ENCODE measurements at regions not wholly inside any gene's neighbourhood (a gene's known extent, or its start where the extent isn't known, plus 50 kb on each side); places are given as distances from the start of the nearest gene placed in this dataset.
"Not testable (repeated sequence)": the region's sequence is repeated elsewhere in the genome, so short reads cannot be mapped to it uniquely, and the experiment has no call there.

DNA sequence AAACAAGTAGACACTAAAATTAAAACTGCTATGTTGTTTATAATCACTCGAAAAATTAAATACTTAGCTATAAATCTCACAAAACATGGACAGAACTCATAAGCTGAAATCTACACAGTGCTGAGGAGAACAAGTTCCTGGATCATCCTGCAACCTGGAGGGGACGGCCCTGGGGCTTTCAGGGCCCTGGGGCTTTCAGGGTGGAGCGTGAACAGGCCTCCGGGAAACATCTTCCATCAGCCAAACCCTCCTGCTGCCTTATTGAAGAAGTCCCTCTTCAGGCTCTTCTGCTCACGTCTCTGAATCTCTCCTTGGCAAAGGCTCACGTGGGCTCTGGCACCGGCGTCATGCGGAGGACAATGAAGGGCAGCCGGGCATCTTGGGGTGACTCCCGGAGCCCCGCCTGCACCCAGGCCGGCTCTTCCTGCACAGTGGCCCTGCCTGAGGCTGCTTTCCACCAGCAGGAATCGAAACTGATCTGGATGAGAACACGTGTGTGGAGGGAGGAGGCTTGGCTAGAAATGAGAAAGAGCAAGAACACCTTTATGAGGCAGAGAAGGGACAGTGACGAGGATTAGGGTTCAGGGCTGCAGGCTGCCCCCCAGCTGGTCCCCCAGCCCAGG, 127.3 kb downstream of the CDRT15L2 start:
- Histone ChIP-seq H3K9me3 (ENCODE audit: control insufficient read depth, insufficient read depth, low read length) (no peaks in the 10 kb centered on the region), H3K9ac (ENCODE audit: low read depth, low read length) (no peak overlapping the region), H3K4me1 (ENCODE audit: control insufficient read depth, insufficient read depth, low read length) (no peaks in the 10 kb centered on the region), H3K36me3 (ENCODE audit: control insufficient read depth, insufficient read depth, low read length) (no peaks in the 10 kb centered on the region), H3K4me3 (ENCODE audit: low read depth, low read length) (no peak overlapping the region), H3K27me3 (ENCODE audit: control insufficient read depth, insufficient read depth, low read length) (no peaks in the 10 kb centered on the region), H3K27ac (ENCODE audit: low read depth, low read length) (no peak overlapping the region)

DNA sequence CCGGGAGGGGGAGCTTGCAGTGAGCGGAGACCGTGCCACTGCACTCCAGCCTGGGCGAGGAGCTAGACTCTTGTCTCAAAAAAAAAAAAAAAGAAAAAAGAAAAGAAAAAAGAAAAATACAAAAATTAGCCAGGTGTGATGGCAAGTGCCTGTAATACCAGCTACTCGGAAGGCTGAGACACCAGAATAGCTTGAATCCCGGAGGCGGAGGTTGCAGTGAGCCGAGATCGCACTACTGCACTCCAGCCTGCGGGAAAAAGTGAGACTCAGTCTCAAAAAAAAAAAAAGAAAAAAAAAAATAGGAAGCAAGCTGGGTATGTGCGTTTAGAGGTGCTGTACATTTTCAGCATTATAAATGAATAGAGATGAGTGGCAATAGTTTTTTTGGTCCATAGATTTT, 129.3 kb downstream of the CDRT15L2 start:
- not testable (repeated sequence) for H3K9ac ChIP-seq (ENCODE audit: low read depth, low read length); H3K4me1 ChIP-seq (ENCODE audit: control insufficient read depth, insufficient read depth, low read length); H3K36me3 ChIP-seq (ENCODE audit: control insufficient read depth, insufficient read depth, low read length); H3K4me3 ChIP-seq (ENCODE audit: low read depth, low read length); H3K9me3 ChIP-seq (ENCODE audit: control insufficient read depth, insufficient read depth, low read length); H3K27ac ChIP-seq (ENCODE audit: low read depth, low read length); H3K27me3 ChIP-seq (ENCODE audit: control insufficient read depth, insufficient read depth, low read length)

DNA sequence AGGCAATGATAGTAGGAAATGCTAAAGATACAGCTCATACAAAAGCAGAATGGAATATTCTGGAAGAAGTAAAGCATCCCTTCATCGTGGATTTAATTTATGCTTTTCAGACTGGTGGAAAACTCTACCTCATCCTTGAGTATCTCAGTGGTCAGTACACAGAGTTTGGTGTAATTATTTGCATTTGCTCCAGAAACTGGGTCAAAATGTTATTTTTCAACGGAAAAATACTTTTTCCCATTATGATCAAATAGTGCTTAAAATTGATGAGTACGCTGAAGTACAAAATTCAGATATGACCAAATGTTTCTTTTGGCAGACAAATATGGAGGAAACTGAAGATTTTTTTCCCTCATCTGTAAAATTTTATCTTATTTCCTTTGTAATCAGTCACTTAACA, 137.0 kb downstream of the CDRT15L2 start:
- not testable (repeated sequence) for H3K4me1 ChIP-seq (ENCODE audit: control insufficient read depth, insufficient read depth, low read length); H3K27me3 ChIP-seq (ENCODE audit: control insufficient read depth, insufficient read depth, low read length); H3K9me3 ChIP-seq (ENCODE audit: control insufficient read depth, insufficient read depth, low read length); H3K27ac ChIP-seq (ENCODE audit: low read depth, low read length); H3K9ac ChIP-seq (ENCODE audit: low read depth, low read length); H3K36me3 ChIP-seq (ENCODE audit: control insufficient read depth, insufficient read depth, low read length); H3K4me3 ChIP-seq (ENCODE audit: low read depth, low read length)

- Histone ChIP-seq H3K36me3 (ENCODE audit: control insufficient read depth, insufficient read depth, low read length) (no peaks in the 10 kb centered on the region), H3K4me1 (ENCODE audit: control insufficient read depth, insufficient read depth, low read length) (no peaks in the 10 kb centered on the region), H3K27ac (ENCODE audit: low read depth, low read length) (no peak overlapping the region), H3K27me3 (ENCODE audit: control insufficient read depth, insufficient read depth, low read length) (no peaks in the 10 kb centered on the region), H3K9me3 (ENCODE audit: control insufficient read depth, insufficient read depth, low read length) (no peaks in the 10 kb centered on the region), H3K9ac (ENCODE audit: low read depth, low read length) (no peak overlapping the region), H3K4me3 (ENCODE audit: low read depth, low read length) (no peak overlapping the region)
These were observed 141.6 kb downstream of the CDRT15L2 start for GRCh38 chr17:20721171-20721570.

DNA sequence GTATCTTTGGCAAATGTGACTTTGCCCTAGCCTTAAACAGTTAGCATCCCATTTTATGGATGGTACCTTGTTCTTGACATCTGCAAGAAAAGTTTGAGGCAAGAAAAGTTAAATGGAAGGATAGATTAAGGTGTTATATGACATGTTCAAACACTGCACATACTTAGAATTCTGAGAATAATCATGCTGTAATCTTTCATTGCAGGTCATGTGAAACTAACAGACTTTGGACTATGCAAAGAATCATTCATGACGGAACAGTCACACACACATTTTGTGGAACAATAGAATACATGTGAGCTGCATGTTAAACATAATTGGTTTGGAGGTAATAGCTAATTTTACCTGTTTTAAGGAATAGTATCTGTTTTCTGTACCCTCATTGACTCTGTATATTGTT, 144.9 kb downstream of the CDRT15L2 start:
- not testable (repeated sequence) for H3K36me3 ChIP-seq (ENCODE audit: control insufficient read depth, insufficient read depth, low read length); H3K27ac ChIP-seq (ENCODE audit: low read depth, low read length); H3K4me3 ChIP-seq (ENCODE audit: low read depth, low read length); H3K9ac ChIP-seq (ENCODE audit: low read depth, low read length); H3K27me3 ChIP-seq (ENCODE audit: control insufficient read depth, insufficient read depth, low read length); H3K4me1 ChIP-seq (ENCODE audit: control insufficient read depth, insufficient read depth, low read length); H3K9me3 ChIP-seq (ENCODE audit: control insufficient read depth, insufficient read depth, low read length)

DNA sequence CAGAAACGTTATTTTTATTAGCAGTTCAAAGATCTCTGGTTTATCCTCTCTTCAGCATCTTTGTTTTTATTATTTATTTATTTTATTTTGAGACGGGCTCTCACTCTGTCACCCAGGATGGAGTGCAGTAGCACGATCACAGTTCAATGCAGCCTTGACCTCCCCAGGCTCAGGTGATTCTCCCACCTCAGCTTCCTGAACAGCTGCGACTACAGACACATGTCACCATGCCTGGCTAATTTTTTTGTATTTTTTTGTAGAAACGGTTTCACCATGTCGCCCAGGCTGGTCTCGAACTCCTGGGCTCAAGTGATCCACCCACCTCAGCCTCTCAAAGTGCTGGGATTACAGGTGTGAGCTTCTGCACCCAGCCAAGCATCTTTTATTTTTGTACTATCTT, 147.7 kb downstream of the CDRT15L2 start:
- H3K4me3 ChIP-seq (ENCODE audit: low read depth, low read length); H3K36me3 ChIP-seq (ENCODE audit: control insufficient read depth, insufficient read depth, low read length); H3K27ac ChIP-seq (ENCODE audit: low read depth, low read length); H3K4me1 ChIP-seq (ENCODE audit: control insufficient read depth, insufficient read depth, low read length); H3K27me3 ChIP-seq (ENCODE audit: control insufficient read depth, insufficient read depth, low read length); H3K9ac ChIP-seq (ENCODE audit: low read depth, low read length); H3K9me3 ChIP-seq (ENCODE audit: control insufficient read depth, insufficient read depth, low read length): not testable (repeated sequence)

DNA sequence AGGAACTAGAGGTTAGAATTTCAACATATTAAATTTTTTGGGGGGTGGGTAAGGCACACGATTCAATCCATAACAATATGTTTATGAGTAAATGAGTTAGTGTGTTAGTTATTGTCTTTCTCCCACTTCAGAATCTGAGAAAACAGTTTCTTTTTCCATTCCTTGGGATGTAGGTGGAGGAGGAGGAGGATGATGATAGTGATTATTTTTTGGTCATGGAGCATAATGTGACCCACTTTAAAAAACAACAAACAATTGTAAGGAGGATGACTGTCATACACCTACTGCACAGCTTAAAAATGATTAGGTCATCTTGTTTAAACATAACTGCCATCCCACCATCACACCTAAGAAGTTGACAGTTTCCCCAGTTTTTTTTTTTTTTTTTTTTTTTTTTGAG, 148.7 kb downstream of the CDRT15L2 start:
- Histone ChIP-seq H3K4me1 (ENCODE audit: control insufficient read depth, insufficient read depth, low read length) (no peaks in the 10 kb centered on the region), H3K36me3 (ENCODE audit: control insufficient read depth, insufficient read depth, low read length) (no peaks in the 10 kb centered on the region), H3K27me3 (ENCODE audit: control insufficient read depth, insufficient read depth, low read length) (no peaks in the 10 kb centered on the region), H3K9me3 (ENCODE audit: control insufficient read depth, insufficient read depth, low read length) (no peaks in the 10 kb centered on the region), H3K4me3 (ENCODE audit: low read depth, low read length) (no peak overlapping the region), H3K9ac (ENCODE audit: low read depth, low read length) (no peak overlapping the region), H3K27ac (ENCODE audit: low read depth, low read length) (no peak overlapping the region)

DNA sequence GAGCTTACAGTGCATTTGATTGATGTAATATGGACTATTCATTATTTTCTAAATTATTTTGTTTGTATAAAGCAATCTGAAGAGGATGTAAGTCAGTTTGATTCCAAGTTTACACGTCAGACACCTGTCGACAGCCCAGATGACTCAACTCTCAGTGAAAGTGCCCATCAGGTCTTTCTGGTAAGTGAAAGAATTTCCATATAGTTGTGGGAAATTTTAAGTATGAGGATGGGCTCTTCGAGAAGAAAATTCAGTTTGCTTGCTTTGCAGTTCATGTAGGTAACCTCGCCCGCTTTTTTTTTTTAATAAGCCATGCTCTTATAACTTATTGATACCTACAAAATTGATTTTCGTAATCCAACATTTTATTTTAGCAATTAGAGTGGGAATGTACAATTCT, 151.6 kb downstream of the CDRT15L2 start:
- not testable (repeated sequence) for H3K9me3 ChIP-seq (ENCODE audit: control insufficient read depth, insufficient read depth, low read length); H3K4me1 ChIP-seq (ENCODE audit: control insufficient read depth, insufficient read depth, low read length); H3K36me3 ChIP-seq (ENCODE audit: control insufficient read depth, insufficient read depth, low read length); H3K9ac ChIP-seq (ENCODE audit: low read depth, low read length); H3K4me3 ChIP-seq (ENCODE audit: low read depth, low read length); H3K27ac ChIP-seq (ENCODE audit: low read depth, low read length); H3K27me3 ChIP-seq (ENCODE audit: control insufficient read depth, insufficient read depth, low read length)

- Histone ChIP-seq H3K36me3 (ENCODE audit: control insufficient read depth, insufficient read depth, low read length) (no peaks in the 10 kb centered on the region), H3K4me1 (ENCODE audit: control insufficient read depth, insufficient read depth, low read length) (no peaks in the 10 kb centered on the region), H3K27ac (ENCODE audit: low read depth, low read length) (no peak overlapping the region), H3K27me3 (ENCODE audit: control insufficient read depth, insufficient read depth, low read length) (no peaks in the 10 kb centered on the region), H3K9me3 (ENCODE audit: control insufficient read depth, insufficient read depth, low read length) (no peaks in the 10 kb centered on the region), H3K4me3 (ENCODE audit: low read depth, low read length) (no peak overlapping the region), H3K9ac (ENCODE audit: low read depth, low read length) (no peak overlapping the region)
These were observed 154.4 kb downstream of the CDRT15L2 start for GRCh38 chr17:20733923-20734322.

- Histone ChIP-seq H3K9me3 (ENCODE audit: control insufficient read depth, insufficient read depth, low read length) (no peaks in the 10 kb centered on the region), H3K27ac (ENCODE audit: low read depth, low read length) (no peak overlapping the region), H3K4me3 (ENCODE audit: low read depth, low read length) (no peak overlapping the region), H3K36me3 (ENCODE audit: control insufficient read depth, insufficient read depth, low read length) (no peaks in the 10 kb centered on the region), H3K27me3 (ENCODE audit: control insufficient read depth, insufficient read depth, low read length) (no peaks in the 10 kb centered on the region), H3K9ac (ENCODE audit: low read depth, low read length) (no peak overlapping the region), H3K4me1 (ENCODE audit: control insufficient read depth, insufficient read depth, low read length) (no peaks in the 10 kb centered on the region)
These were observed 156.3 kb downstream of the CDRT15L2 start for GRCh38 chr17:20735796-20736195.

DNA sequence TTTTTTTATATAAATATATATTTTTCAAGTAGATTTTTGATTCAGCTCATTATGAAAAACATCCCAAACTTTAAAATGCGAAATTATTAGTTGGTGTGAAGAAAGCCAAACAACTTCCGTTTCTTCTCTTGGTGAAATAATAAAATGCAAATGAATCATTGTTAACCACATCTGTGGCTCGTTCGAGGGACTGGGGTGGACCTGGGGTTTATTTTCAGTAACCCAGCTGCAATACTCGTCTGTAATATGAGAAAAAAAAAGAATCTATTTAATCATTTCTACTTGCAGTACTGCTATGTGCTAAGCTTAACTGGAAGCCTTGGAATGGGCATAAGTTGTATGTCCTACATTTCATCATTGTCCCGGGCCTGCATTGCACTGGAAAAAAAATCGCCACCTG, 158.1 kb downstream of the CDRT15L2 start:
- not testable (repeated sequence) for H3K27me3 ChIP-seq (ENCODE audit: control insufficient read depth, insufficient read depth, low read length); H3K36me3 ChIP-seq (ENCODE audit: control insufficient read depth, insufficient read depth, low read length); H3K4me3 ChIP-seq (ENCODE audit: low read depth, low read length); H3K27ac ChIP-seq (ENCODE audit: low read depth, low read length); H3K9ac ChIP-seq (ENCODE audit: low read depth, low read length); H3K9me3 ChIP-seq (ENCODE audit: control insufficient read depth, insufficient read depth, low read length); H3K4me1 ChIP-seq (ENCODE audit: control insufficient read depth, insufficient read depth, low read length)

- no peaks in the 10 kb centered on the region for H3K4me1 ChIP-seq (ENCODE audit: control insufficient read depth, insufficient read depth, low read length)
- H3K36me3 ChIP-seq (ENCODE audit: control insufficient read depth, insufficient read depth, low read length) = no peaks in the 10 kb centered on the region
- no peak overlapping the region for H3K27ac ChIP-seq (ENCODE audit: low read depth, low read length)
- no peak overlapping the region for H3K9ac ChIP-seq (ENCODE audit: low read depth, low read length)
- no peaks in the 10 kb centered on the region for H3K9me3 ChIP-seq (ENCODE audit: control insufficient read depth, insufficient read depth, low read length)
- H3K4me3 ChIP-seq (ENCODE audit: low read depth, low read length) = no peak overlapping the region
- no peaks in the 10 kb centered on the region for H3K27me3 ChIP-seq (ENCODE audit: control insufficient read depth, insufficient read depth, low read length)
These were observed 191.6 kb downstream of the CDRT15L2 start for GRCh38 chr17:20771104-20771503.
